22Rv1 (cell line): ENCODE measurements at regions not wholly inside any gene's neighbourhood (a gene's known extent, or its start where the extent isn't known, plus 50 kb on each side); places are given as distances from the start of the nearest gene placed in this dataset.

Experiments
- CTCF ChIP-seq: fragments of 450-650 bp; IDR thresholded peaks from 2 replicates; pipeline ENCODE4 v1.5.1; 2017; ENCODE audit warnings: mild to moderate bottlenecking
- ZFX ChIP-seq: fragments of 450-650 bp; IDR thresholded peaks from 2 replicates; pipeline ENCODE4 v1.6.1; 2017; ENCODE audit warnings: antibody characterized with exemption, borderline replicate concordance

- TF ChIP-seq CTCF (no peak), ZFX (no peak)
Observed at GRCh38 chr3:182523836-182524235, 269.5 kb upstream of the ATP11B start.
